SJCRH30 (cell line): ENCODE measurements at regions not wholly inside any gene's neighbourhood (a gene's known extent, or its start where the extent isn't known, plus 50 kb on each side); places are given as distances from the start of the nearest gene placed in this dataset.

ENCODE experiments used
- DNase-seq, 2 experiments: peaks; one replicate each; pipeline ENCODE4 v3.0.0-alpha.2; 2015 to 2020
- H3K27ac ChIP-seq: fragments of 250-450 bp; sonication (Bioruptor Pico); 2 replicates; pipeline ENCODE4 v1.5.1; 2020; ENCODE audit warnings: mild to moderate bottlenecking, moderate library complexity
- H3K27me3 ChIP-seq: fragments of 250-450 bp; sonication (Bioruptor Pico); 2 replicates; pipeline ENCODE4 v1.5.1; 2020; ENCODE audit warnings: mild to moderate bottlenecking, moderate library complexity
- H3K36me3 ChIP-seq: fragments of 250-450 bp; sonication (Bioruptor Pico); 2 replicates; pipeline ENCODE4 v1.5.1; 2020; ENCODE audit warnings: mild to moderate bottlenecking, moderate library complexity
- H3K4me1 ChIP-seq: fragments of 250-450 bp; sonication (Bioruptor Pico); 2 replicates; pipeline ENCODE4 v1.5.1; 2020; ENCODE audit warnings: mild to moderate bottlenecking, moderate library complexity
- H3K4me3 ChIP-seq: fragments of 250-450 bp; sonication (Bioruptor Pico); 2 replicates; pipeline ENCODE4 v1.5.1; 2020; ENCODE audit warnings: mild to moderate bottlenecking, moderate library complexity
- H3K9me3 ChIP-seq: fragments of 250-450 bp; sonication (Bioruptor Pico); replicated peaks from 2 replicates; pipeline ENCODE4 v1.5.1; 2020; ENCODE audit warnings: mild to moderate bottlenecking, moderate library complexity

DNA sequence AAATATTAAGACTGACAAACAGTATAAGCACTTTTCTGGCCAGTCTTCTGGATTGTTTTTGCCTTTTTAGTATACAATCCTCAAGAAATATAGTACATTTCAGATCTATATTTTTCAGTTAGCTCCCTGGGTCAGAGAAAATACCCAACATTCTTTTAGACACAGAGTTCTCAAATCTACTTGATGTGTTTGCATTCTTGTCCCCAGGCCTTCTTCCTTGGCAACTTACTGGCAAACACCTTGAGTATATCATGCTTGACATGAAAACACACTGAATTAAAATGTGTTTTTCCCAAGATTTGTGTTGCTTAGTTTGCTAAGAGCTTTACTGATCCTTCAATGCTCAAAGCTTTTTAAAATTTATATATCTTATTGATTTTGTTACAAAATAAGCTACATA, 1413.1 kb upstream of the CDH9 start:
- H3K36me3 ChIP-seq, result no peaks in the 10 kb centered on the region
- no peaks in the 10 kb centered on the region for H3K27me3 ChIP-seq
- H3K4me1 ChIP-seq, result no peaks in the 10 kb centered on the region
- H3K9me3 ChIP-seq, result no peaks in the 10 kb centered on the region
- DNase-seq, result no peak
- no peak overlapping the region for H3K27ac ChIP-seq
- no peak overlapping the region for H3K4me3 ChIP-seq

DNA sequence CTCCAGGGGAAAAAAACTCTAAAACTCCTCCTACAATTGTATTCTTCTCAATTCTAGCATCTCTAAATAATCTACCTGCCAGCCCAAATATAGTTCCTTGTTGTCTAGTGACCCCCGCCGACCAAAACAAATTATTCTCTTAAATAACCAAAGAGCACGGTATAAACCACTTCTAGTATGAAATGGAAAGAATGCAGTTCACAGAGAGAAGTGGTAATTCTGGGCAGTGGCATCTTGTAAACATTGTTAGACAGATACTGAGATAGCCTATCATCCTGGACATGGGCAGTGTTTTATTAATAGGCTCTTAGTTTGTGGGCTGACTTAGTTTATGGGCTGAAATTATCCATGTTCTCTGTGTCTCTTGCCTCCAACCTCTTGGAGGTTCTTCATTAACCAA, 1412.6 kb upstream of the CDH9 start:
- H3K27ac ChIP-seq, result no peak overlapping the region
- DNase-seq, result no peak
- no peaks in the 10 kb centered on the region for H3K27me3 ChIP-seq
- H3K9me3 ChIP-seq, result no peaks in the 10 kb centered on the region
- no peaks in the 10 kb centered on the region for H3K4me1 ChIP-seq
- no peak overlapping the region for H3K4me3 ChIP-seq
- H3K36me3 ChIP-seq, result no peaks in the 10 kb centered on the region

DNA sequence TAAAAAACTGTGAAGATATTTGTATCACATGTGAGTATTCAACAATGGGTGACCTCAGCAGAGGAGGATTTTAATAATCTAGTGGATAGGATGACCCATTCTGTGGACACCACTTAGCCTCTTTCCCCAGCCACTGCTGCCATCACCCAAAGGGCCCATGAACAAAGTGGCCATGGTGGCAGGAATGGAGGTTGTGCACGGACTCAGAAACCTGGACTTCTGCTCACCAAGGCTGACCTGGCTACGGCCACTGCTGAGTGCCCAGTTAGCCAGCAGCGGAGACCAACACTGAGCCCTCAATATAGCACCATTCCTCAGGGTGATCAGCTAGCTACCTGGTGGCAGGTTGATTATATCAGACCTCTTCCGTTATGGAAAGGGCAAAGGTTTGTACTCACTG, 1410.4 kb upstream of the CDH9 start:
- no peaks in the 10 kb centered on the region for H3K27me3 ChIP-seq
- H3K4me1 ChIP-seq, result no peaks in the 10 kb centered on the region
- no peak overlapping the region for H3K27ac ChIP-seq
- H3K4me3 ChIP-seq, result no peak overlapping the region
- no peaks in the 10 kb centered on the region for H3K36me3 ChIP-seq
- no peak for DNase-seq
- H3K9me3 ChIP-seq, result no peaks in the 10 kb centered on the region

DNA sequence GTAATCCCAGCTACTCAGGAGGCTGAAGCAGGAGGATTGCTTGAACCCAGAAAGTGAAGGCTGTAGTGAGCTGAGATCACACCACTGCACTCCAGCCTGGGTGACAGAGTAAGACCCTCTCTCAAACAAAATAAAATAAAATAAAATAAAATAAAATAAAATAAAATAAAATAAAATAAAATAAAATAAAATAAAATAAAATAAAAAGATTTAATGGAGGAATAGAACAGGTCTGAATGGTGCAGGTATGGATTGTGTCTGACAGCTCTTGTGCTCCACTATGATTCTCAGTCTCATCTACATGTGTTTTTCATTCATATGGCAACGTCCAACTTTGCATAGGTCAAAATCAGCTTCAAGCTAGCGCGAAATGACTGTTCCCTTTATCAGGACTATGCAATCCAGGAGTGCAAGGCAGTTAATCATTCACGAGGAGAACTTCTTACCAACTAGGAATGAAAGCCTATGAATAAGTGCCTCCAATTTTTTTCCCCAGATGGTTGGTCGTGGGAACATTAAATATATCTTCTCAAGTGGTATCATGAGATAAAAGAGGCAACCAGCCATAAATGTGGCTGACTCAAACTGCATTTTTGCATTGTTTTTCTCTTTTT, 1392.3 kb upstream of the CDH9 start:
- no peak overlapping the region for H3K27ac ChIP-seq
- H3K9me3 ChIP-seq, result no peaks in the 10 kb centered on the region
- no peaks in the 10 kb centered on the region for H3K27me3 ChIP-seq
- DNase-seq, result no peak
- H3K36me3 ChIP-seq, result no peaks in the 10 kb centered on the region
- no peaks in the 10 kb centered on the region for H3K4me1 ChIP-seq
- no peak overlapping the region for H3K4me3 ChIP-seq

DNA sequence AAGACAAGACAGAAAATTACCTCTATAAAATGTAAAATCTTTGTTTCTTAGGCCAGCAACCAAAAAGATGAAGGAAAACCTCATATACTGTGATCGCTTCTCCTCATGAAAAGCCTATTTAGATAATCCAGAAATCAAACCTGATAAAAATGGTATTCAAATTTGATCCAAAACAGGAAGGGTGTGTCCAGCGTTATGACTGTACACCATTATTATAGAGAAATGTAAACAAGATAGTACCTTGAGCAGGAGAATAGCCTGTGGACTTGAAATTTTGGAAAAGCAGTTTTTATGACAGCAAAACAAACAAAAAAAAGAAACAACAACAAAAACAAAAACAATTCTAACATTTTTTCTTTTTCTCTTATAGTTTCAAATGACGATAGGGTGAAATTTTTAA, 1382.8 kb upstream of the CDH9 start:
- no peaks in the 10 kb centered on the region for H3K9me3 ChIP-seq
- H3K27me3 ChIP-seq, result no peaks in the 10 kb centered on the region
- H3K4me3 ChIP-seq, result no peak overlapping the region
- no peaks in the 10 kb centered on the region for H3K4me1 ChIP-seq
- DNase-seq, result no peak
- H3K27ac ChIP-seq, result no peak overlapping the region
- no peaks in the 10 kb centered on the region for H3K36me3 ChIP-seq

DNA sequence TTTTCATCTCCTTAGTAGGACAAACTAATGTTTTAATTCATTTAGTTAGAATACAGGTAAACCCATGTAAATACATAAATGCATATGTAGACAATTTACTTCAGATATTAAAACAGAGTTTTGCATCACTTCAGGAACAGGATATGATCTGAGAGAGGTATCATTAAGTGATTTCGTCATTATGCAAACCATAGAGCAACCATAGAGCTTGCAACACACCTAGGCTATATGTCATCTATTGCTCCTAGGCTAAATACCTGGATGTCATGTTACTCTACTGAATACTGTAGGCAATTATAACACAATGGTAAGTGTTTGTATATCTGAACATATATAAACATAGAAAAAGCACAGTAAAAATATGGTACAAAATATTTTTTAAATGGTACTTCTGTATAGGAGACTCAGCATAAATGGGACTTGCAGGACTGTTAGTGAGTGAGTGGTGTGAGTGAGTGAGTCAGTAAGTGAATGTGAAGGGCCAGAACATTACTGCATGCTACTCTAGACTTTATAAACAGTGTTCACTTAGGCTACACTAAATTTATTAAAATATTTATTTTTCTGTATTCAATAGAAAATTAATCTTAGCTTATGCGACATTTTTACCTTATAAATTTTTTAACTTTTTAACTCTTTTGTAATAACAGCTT, 1377.5 kb upstream of the CDH9 start:
- DNase-seq, result no peak
- Histone ChIP-seq H3K9me3 (no peaks in the 10 kb centered on the region), H3K36me3 (no peaks in the 10 kb centered on the region), H3K4me1 (no peaks in the 10 kb centered on the region), H3K27ac (no peak overlapping the region), H3K4me3 (no peak overlapping the region), H3K27me3 (no peaks in the 10 kb centered on the region)

DNA sequence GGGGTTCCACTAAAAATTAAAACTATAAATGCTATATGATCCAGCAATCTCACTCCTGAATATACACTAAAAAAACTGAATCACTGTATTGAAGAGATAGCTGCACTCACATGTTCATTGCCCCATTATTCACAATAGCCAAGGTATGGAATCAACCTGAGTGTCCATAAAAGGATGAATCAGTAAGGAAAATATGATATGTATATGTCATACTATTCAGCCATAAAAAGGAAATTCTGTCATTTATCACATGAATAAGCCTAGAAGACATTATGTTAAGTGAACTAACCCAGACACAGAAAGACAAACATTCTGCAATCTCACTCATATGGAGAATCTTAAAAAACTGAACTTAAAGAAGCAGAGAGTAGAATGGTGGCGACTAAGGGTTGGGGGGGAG, 1376.2 kb upstream of the CDH9 start:
- no peaks in the 10 kb centered on the region for H3K36me3 ChIP-seq
- DNase-seq, result no peak
- no peaks in the 10 kb centered on the region for H3K27me3 ChIP-seq
- no peaks in the 10 kb centered on the region for H3K4me1 ChIP-seq
- no peaks in the 10 kb centered on the region for H3K9me3 ChIP-seq
- H3K27ac ChIP-seq, result no peak overlapping the region
- no peak overlapping the region for H3K4me3 ChIP-seq

DNA sequence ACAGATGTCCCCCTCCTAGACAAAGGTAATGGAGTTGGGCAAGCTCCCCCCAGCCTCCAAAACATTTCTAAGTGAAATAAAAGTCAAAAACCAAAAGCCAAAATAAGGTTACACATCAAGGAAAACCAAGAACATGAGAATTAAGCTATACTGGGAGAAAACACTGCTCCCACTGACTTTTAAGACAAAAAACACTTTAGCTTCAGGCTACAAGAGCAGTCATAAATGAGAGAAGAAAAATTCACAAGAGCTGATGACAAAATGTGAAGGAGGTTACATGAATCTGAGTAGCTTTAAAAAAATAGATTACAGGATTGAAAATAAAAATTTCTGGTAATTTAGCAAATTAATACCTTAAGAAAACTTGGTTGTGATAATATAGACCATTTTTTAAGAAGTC, 1370.3 kb upstream of the CDH9 start:
- H3K4me3 ChIP-seq, result no peak overlapping the region
- H3K27ac ChIP-seq, result no peak overlapping the region

DNA sequence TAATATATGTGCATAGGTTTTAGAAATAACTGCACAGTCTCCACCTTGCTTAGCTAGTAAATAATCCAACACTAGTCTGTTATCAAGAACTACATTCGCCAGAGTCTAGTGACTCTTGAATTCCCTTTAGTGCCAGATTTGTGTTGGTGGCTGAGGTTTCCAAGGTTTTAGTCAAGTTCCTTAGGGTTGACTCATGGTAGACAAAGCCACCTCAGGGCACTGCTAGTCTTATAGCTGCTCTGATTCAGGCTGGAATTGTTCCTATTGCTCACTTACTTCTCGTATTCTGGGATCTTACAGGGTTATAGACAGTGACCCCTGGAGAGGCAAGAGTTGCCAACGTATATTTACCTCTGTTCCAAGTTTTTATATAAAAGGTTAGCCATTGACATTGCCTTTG, 1369.8 kb upstream of the CDH9 start:
- H3K36me3 ChIP-seq, result no peaks in the 10 kb centered on the region
- DNase-seq, result peak in 1 of 2 experiments; percentile 5
- no peak overlapping the region for H3K27ac ChIP-seq
- H3K4me1 ChIP-seq, result no peaks in the 10 kb centered on the region
- H3K27me3 ChIP-seq, result no peaks in the 10 kb centered on the region
- no peaks in the 10 kb centered on the region for H3K9me3 ChIP-seq
- no peak overlapping the region for H3K4me3 ChIP-seq

More for the DNA sequence above, 1370.3 kb upstream of the CDH9 start:
- Histone ChIP-seq H3K4me1 (no peaks in the 10 kb centered on the region), H3K9me3 (no peaks in the 10 kb centered on the region), H3K36me3 (no peaks in the 10 kb centered on the region), H3K27me3 (no peaks in the 10 kb centered on the region)
- DNase-seq, result no peak

DNA sequence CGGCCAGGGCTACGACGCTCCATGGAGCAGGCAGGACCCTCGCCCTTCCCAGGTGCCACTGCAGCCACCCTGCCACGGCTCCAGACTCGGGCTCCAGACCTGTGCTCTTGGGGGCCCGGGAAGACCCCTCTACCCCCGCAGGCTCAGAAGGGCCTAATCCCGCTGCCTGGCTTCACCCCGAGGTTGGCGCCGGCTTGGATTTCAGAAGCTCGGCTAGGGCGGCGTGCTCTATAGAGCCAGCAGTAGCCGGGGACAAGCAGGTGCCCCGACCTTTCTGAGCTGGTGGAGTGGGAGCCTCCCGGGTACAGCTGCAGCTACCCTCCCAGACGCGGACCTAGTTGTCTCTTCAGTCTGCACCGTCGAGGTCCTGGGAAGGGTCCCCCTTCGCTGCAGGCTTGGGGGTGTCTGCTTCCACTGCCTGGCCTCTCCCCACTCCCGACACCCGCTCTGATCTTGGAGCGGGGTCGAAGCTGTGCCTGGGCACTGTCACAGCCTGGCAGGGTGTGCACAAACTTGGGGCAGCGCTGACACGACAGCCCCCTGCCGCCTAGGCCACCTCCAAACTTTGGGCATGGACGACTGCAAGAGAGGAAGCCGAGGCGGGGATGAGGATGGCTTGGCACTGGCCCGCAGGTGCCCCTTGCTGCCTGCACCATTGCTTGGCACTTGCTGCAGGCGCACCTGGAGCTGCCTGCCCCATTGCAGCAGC, 1366.1 kb upstream of the CDH9 start:
- Histone ChIP-seq H3K9me3 (no peaks in the 10 kb centered on the region), H3K27ac (no peak overlapping the region), H3K36me3 (no peaks in the 10 kb centered on the region), H3K4me1 (peaks cover 16% of the 10 kb centered on the region), H3K27me3 (no peaks in the 10 kb centered on the region), H3K4me3 (no peak overlapping the region)
- DNase-seq, result no peak

DNA sequence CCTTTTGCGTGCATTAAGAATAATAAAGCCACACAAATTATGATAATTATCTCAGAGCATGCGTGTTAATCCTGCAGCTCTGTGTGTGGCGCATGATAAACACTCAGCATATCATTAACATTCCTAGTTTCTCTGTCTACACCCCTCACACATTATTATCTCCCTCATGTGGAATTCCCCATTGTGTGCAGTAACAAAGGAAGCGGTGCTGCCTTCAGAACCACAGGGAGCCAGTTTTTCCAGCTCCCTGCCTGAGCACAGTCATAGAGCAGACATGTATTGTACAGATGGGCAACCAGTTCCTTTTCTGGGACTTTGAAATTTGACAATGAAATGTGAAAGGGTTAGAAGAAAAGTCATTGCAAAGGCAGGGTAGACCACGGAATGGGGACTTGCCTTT, 1365.5 kb upstream of the CDH9 start:
- H3K4me3 ChIP-seq, result no peak overlapping the region
- H3K36me3 ChIP-seq, result no peaks in the 10 kb centered on the region
- DNase-seq, result no peak
- no peaks in the 10 kb centered on the region for H3K27me3 ChIP-seq
- no peak overlapping the region for H3K27ac ChIP-seq
- peaks cover 17% of the 10 kb centered on the region for H3K4me1 ChIP-seq
- H3K9me3 ChIP-seq, result no peaks in the 10 kb centered on the region

DNA sequence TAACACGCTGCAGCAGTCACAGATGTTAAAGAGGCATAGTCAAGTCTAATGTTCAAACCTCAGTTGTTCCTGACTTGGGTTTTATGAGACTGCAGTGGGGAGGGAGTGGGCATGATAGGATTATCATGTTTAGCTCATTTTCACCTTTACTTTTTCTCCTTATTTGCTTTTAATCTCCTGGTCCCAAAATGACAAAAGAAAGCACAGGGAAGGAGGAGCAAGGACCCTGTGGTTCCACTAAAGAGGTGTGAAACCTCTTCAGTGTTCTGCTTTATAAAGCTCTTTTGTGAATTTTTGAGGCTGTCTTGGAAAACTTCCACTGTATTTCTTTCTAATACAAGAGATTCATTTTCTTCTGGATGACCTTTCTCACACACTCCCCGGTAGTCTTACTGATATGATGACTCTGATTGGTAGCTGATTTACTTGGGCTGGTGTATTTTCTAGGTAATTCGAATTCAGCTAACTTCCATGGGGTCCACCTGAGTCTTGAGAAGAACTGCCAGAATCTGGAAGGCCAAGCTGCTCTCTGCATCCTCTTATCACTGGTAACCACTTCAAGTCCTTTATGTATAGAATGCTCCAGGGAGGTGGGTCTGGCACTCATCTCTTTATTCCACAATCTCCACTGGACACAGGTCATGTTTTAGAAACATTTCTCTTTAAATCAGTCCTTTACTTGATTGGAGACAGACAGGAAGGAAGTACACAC, 1364.4 kb upstream of the CDH9 start:
- H3K9me3 ChIP-seq, result no peaks in the 10 kb centered on the region
- H3K4me1 ChIP-seq, result peaks cover 18% of the 10 kb centered on the region
- no peak for DNase-seq
- no peaks in the 10 kb centered on the region for H3K27me3 ChIP-seq
- no peak overlapping the region for H3K4me3 ChIP-seq
- no peaks in the 10 kb centered on the region for H3K36me3 ChIP-seq
- H3K27ac ChIP-seq, result no peak overlapping the region

DNA sequence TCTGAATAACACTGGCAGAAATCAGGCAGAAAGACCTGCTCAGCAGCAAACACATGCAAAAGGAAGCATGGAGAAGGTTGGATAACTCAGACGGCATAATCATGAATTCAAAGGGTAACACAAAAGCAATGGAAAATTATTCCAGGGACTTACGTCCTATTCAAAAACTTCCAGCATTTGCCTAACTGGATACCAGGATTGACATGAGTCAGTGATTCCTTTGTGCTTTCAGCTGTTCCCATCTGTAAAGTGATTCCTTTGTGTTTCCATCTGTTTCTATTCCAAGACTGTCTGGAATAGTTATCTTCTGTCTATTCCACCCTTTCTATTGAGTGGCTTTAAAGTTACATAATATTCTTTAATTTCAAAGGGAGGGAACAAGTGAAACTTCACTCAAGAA, 1361.7 kb upstream of the CDH9 start:
- H3K27ac ChIP-seq, result peak overlapping the region; percentile 85

DNA sequence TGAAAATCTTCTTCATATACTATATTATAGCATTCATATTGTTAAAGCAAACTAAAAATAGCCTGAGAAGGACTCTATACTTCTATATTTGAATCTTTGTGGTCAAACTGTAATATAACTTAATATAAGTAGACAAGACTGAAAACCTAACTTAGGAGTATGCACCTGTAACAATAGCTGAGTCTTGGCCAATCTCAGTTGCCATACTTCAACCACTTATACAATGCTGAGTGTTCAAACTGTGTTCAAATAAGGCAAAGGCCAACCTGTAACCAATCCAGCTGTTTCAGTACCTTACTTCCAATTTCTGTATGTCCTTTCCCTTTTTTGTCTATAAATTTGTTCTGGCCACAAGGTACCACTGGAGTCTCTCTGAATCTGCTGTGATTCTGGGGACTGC, 1360.8 kb upstream of the CDH9 start:
- DNase-seq, result no peak
- H3K36me3 ChIP-seq, result no peaks in the 10 kb centered on the region
- no peaks in the 10 kb centered on the region for H3K27me3 ChIP-seq
- H3K9me3 ChIP-seq, result no peaks in the 10 kb centered on the region
- H3K4me3 ChIP-seq, result no peak overlapping the region
- peak overlapping the region; percentile 85; the same call in 1 of the 2 replicates for H3K27ac ChIP-seq
- peaks cover 24% of the 10 kb centered on the region for H3K4me1 ChIP-seq

More for the DNA sequence above, 1361.7 kb upstream of the CDH9 start:
- DNase-seq, result peak in 1 of 2 experiments; percentile 60
- Histone ChIP-seq H3K36me3 (no peaks in the 10 kb centered on the region), H3K27me3 (no peaks in the 10 kb centered on the region), H3K9me3 (no peaks in the 10 kb centered on the region), H3K4me3 (no peak overlapping the region), H3K4me1 (peaks cover 24% of the 10 kb centered on the region)

DNA sequence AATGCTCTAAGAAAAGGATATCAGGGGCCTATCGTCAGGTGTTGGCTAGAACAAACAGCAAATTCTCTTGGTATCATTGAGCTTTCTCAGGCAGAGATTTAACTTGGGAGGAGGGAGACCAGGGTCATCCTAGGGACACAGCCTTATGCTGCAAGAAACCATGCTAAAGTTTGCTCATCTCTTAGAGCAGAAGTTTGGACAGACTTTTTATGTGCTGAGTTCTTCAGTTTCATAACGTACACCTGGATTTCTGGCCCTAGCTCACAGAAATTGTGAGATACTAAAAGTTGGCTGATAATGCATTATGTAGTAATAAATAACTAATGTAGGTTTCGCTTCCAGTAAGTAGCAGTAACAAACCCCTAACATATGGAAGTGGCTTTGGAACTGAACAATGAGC, 1359.8 kb upstream of the CDH9 start:
- no peaks in the 10 kb centered on the region for H3K9me3 ChIP-seq
- no peaks in the 10 kb centered on the region for H3K36me3 ChIP-seq
- no peaks in the 10 kb centered on the region for H3K27me3 ChIP-seq
- peaks cover 24% of the 10 kb centered on the region for H3K4me1 ChIP-seq
- no peak for DNase-seq
- no peak overlapping the region for H3K4me3 ChIP-seq
- H3K27ac ChIP-seq, result peak overlapping the region; percentile 67
